HCT116 (cell line): ENCODE measurements at regions not wholly inside any gene's neighbourhood (a gene's known extent, or its start where the extent isn't known, plus 50 kb on each side); places are given as distances from the start of the nearest gene placed in this dataset.

Experiments used
- ATAC-seq: fragments of 200-7000 bp; cut with Tn5 transposase; 2 replicates; pipeline ENCODE4 v1.9.1; 2020; ENCODE audit warnings: mild to moderate bottlenecking, moderate library complexity
- BruUV-seq: library from RNA; stranded (reverse); fragments of 400-500 nt; replicated peaks from 2 replicates; lab custom pipeline; 2021; lab: Mats Ljungman, UMichigan
- CTCF ChIA-PET: fragments of 300-600 bp; sonication (Branson Sonifier 250); formaldehyde crosslinking; loops from one replicate; lab custom pipeline; 2021; ENCODE audit warnings: antibody characterized with exemption; lab: Charles Lee
- POLR2A ChIA-PET: fragments of 300-600, 350-600 bp; sonication (Branson Sonifier 250); formaldehyde crosslinking; loops from one replicate; lab custom pipeline; 2021; ENCODE audit warnings: antibody characterized with exemption; lab: Charles Lee
- RAD21 ChIA-PET, 2 experiments: fragments of 300-600 bp; sonication (Branson Sonifier 250); formaldehyde crosslinking; loops; one replicate each; lab custom pipeline; 2023; ENCODE audit warnings: low total read pairs in 2 of 2; ENCODE audit not compliant: uncharacterized antibody in 2 of 2, unreplicated experiment in 2 of 2, low non-redundant PET in 1 of 2; lab: Charles Lee
- DNase-seq: peaks from one replicate; pipeline ENCODE4 v3.0.0-alpha.2; 2010; ENCODE audit warnings: low read depth, low spot score
- H2AFZ ChIP-seq: fragments of 200-600 bp; shearing (Covaris generic), sonication (generic); 2 replicates; pipeline ENCODE4 v1.6.1; 2017; ENCODE audit warnings: low read depth, mixed run types, mixed read lengths, antibody characterized with exemption, low read length; ENCODE audit not compliant: poor library complexity, severe bottlenecking
- H3K27ac ChIP-seq: 2 replicates; pipeline ENCODE4 v1.5.1; 2012; ENCODE audit warnings: low read depth, low read length
- H3K27me3 ChIP-seq: fragments of 200-600 bp; sonication (generic); 2 replicates; pipeline ENCODE4 v1.6.1; 2016; ENCODE audit warnings: mixed run types, low read length, mixed read lengths; ENCODE audit not compliant: insufficient read depth
- H3K36me3 ChIP-seq, 2 experiments: fragments of 200-500 bp in 1 of 2; fragments of 200-600 bp in 1 of 2; sonication (Bioruptor generic) in 1 of 2; sonication (generic) in 1 of 2; 2 replicates each; pipeline versions ENCODE4 v1.5.1 to v1.6.1; 2014 to 2016; ENCODE audit warnings: low read length in 2 of 2, inconsistent platforms in 1 of 2, mixed read lengths in 1 of 2, mixed run types in 1 of 2; ENCODE audit not compliant: insufficient read depth in 2 of 2, control insufficient read depth in 1 of 2
- H3K4me1 ChIP-seq, 2 experiments: fragments of 200-600 bp in 1 of 2; sonication (generic) in 1 of 2; 2 replicates each; pipeline versions ENCODE4 v1.5.1 to v1.6.1; 2012 to 2017; ENCODE audit warnings: low read length in 2 of 2, inconsistent platforms in 1 of 2, mild to moderate bottlenecking in 1 of 2, mixed read lengths in 1 of 2, mixed run types in 1 of 2, moderate library complexity in 1 of 2; ENCODE audit not compliant: insufficient read depth in 2 of 2, control insufficient read depth in 1 of 2
- H3K4me2 ChIP-seq: fragments of 200-600 bp; sonication (generic); 2 replicates; pipeline ENCODE4 v1.6.1; 2017; ENCODE audit warnings: mixed run types, low read length, mixed read lengths
- H3K4me3 ChIP-seq, 2 experiments: fragments of 200-600 bp in 1 of 2; sonication (generic) in 1 of 2; replicated peaks in 1 of 2; 2 replicates each; pipeline ENCODE4 v1.5.1; 2011 to 2016; ENCODE audit warnings: low read length in 2 of 2, control low read depth in 1 of 2, low read depth in 1 of 2, mild to moderate bottlenecking in 1 of 2, mixed read lengths in 1 of 2, mixed run types in 1 of 2
- H3K79me2 ChIP-seq: fragments of 200-600 bp; sonication (generic); 2 replicates; pipeline ENCODE4 v1.6.1; 2017; ENCODE audit warnings: mild to moderate bottlenecking, mixed run types, low read length, moderate library complexity, mixed read lengths; ENCODE audit not compliant: insufficient read depth
- H3K9ac ChIP-seq: fragments of 200-600 bp; sonication (generic); 2 replicates; pipeline ENCODE4 v1.6.1; 2016; ENCODE audit warnings: low read length, mixed read lengths
- H3K9me2 ChIP-seq: fragments of 200-600 bp; sonication (generic), shearing (Covaris generic); 2 replicates; pipeline ENCODE4 v1.6.1; 2017; ENCODE audit warnings: mixed run types, mild to moderate bottlenecking, moderate library complexity; ENCODE audit not compliant: insufficient read depth
- H3K9me3 ChIP-seq, 2 experiments: fragments of 200-500 bp in 1 of 2; fragments of 200-600 bp in 1 of 2; sonication (Bioruptor generic) in 1 of 2; sonication (generic) in 1 of 2; 2 replicates each; pipeline ENCODE4 v1.6.1; 2014 to 2017; ENCODE audit warnings: low read length in 2 of 2, mixed read lengths in 2 of 2, inconsistent platforms in 1 of 2, low read depth in 1 of 2, mild to moderate bottlenecking in 1 of 2, mixed run types in 1 of 2, moderate library complexity in 1 of 2; ENCODE audit not compliant: control insufficient read depth in 1 of 2, insufficient read depth in 1 of 2
- H4K20me1 ChIP-seq: fragments of 200-600 bp; sonication (generic), shearing (Covaris generic); 2 replicates; pipeline ENCODE4 v1.6.1; 2017; ENCODE audit warnings: mixed run types, mild to moderate bottlenecking, moderate library complexity; ENCODE audit not compliant: insufficient read depth
- EGR1 ChIP-seq: IDR thresholded peaks from 2 replicates; pipeline ENCODE4 v1.6.1; 2012; ENCODE audit warnings: low read depth
- ELF1 ChIP-seq: IDR thresholded peaks from 2 replicates; pipeline ENCODE4 v1.6.1; 2012; ENCODE audit warnings: low read depth, borderline replicate concordance
- EZH2phosphoT487 ChIP-seq: fragments of 200-600 bp; IDR thresholded peaks from 2 replicates; pipeline ENCODE4 v1.6.1; 2018; ENCODE audit warnings: antibody characterized with exemption, borderline replicate concordance
- POLR2A ChIP-seq: IDR thresholded peaks from 2 replicates; pipeline ENCODE4 v1.7.0; 2011; ENCODE audit warnings: borderline replicate concordance; ENCODE audit not compliant: insufficient read depth, insufficient read length; ENCODE audit errors: extremely low read depth
- RAD21 ChIP-seq: IDR thresholded peaks from 2 replicates; pipeline ENCODE4 v1.6.1; 2012; ENCODE audit warnings: low read depth, mild to moderate bottlenecking
- SIN3A ChIP-seq: IDR thresholded peaks from 2 replicates; pipeline ENCODE4 v1.6.1; 2012; ENCODE audit warnings: low read depth
- SRF ChIP-seq: IDR thresholded peaks from 2 replicates; pipeline ENCODE4 v1.6.1; 2012; ENCODE audit warnings: low read depth
- ZNF274 ChIP-seq: fragments of 200-500 bp; sonication (Bioruptor generic); IDR thresholded peaks from 2 replicates; pipeline ENCODE4 v1.6.1; 2014; ENCODE audit warnings: mild to moderate bottlenecking, low read depth, low read length, inconsistent platforms
- intact Hi-C: fragments of 100-400 bp; cut with micrococcal nuclease; formaldehyde crosslinking; loops from 2 replicates; pipeline ENCODE4 v1.10.0; 2022
- TF ChIP-seq, protein P1 (sequence below): IDR thresholded peaks from 2 replicates; pipeline ENCODE4 v1.6.1; 2011; ENCODE audit warnings: mild to moderate bottlenecking, low read length, moderate library complexity; ENCODE audit not compliant: insufficient replicate concordance; ENCODE audit errors: extremely low read depth
- TF ChIP-seq, protein P2 (sequence below): IDR thresholded peaks from 2 replicates; pipeline ENCODE4 v1.6.1; 2012; ENCODE audit warnings: low read depth
- TF ChIP-seq, protein P3 (sequence below), 3 experiments: fragments of 200-600 bp in 1 of 3; sonication (generic) in 1 of 3; IDR thresholded peaks in 2 of 3; conservative IDR thresholded peaks in 1 of 3; 2 replicates each; pipeline ENCODE4 v1.5.1; 2012 to 2017; ENCODE audit warnings: low read depth in 2 of 3, low read length in 2 of 3, antibody characterized with exemption in 1 of 3, borderline replicate concordance in 1 of 3, control low read depth in 1 of 3, mild to moderate bottlenecking in 1 of 3, mixed read lengths in 1 of 3, mixed run types in 1 of 3, moderate library complexity in 1 of 3; ENCODE audit not compliant: insufficient read depth in 1 of 3

DNA sequence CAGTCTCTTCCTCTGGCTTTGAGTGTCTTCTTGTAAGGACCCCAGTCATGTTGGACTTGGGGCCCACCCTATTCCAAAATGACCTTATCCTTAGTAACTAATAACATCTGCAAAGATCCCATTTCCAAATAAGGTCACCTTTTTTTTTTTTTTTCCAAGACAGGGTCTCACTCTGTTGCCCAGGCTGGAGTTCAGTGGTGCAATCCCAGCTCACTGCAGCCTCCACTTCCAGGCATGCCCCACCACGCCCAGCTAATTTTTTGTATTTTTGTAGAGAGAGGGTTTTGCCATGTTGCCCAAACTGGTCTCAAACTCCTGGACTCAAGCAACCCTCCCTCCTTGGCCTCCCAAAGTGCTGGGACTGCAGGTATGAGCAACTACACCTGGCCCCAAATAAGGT is 118.8 kb upstream of the GSE1 start (continued):
- TF ChIP-seq, protein P1, sequence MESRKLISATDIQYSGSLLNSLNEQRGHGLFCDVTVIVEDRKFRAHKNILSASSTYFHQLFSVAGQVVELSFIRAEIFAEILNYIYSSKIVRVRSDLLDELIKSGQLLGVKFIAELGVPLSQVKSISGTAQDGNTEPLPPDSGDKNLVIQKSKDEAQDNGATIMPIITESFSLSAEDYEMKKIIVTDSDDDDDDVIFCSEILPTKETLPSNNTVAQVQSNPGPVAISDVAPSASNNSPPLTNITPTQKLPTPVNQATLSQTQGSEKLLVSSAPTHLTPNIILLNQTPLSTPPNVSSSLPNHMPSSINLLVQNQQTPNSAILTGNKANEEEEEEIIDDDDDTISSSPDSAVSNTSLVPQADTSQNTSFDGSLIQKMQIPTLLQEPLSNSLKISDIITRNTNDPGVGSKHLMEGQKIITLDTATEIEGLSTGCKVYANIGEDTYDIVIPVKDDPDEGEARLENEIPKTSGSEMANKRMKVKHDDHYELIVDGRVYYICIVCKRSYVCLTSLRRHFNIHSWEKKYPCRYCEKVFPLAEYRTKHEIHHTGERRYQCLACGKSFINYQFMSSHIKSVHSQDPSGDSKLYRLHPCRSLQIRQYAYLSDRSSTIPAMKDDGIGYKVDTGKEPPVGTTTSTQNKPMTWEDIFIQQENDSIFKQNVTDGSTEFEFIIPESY: no peak
- TF ChIP-seq SIN3A (no peak), EGR1 (no peak), RAD21 (no peak), EZH2phosphoT487 (no peak)

DNA sequence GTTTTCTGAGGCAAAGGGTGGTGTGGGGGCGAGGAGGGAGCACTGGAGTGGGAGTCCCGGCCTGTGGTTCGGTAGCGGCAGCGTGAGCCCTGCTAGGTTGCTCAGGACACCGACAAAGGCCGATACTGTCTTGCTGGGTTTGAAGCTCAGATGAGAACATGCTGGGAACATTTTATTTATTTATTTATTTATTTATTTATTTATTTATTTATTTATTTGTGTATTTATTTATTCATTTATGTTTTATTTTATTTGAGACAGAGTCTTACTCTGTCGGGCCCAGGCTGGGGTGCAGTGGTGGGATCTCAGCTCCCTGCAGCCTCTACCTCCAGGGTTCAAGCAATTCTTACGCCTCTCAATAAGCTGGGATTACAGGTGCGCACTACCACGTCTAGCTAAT is 117.9 kb upstream of the GSE1 start:
- no peaks in the 10 kb centered on the region for H3K27me3 ChIP-seq
- H3K36me3 ChIP-seq: no peaks in the 10 kb centered on the region
- H3K9me3 ChIP-seq: no peaks in the 10 kb centered on the region
- no peaks in the 10 kb centered on the region for H3K9me2 ChIP-seq
- BruUV-seq: no TSS peak
- H3K4me3 ChIP-seq: no peak overlapping the region
- H4K20me1 ChIP-seq: no peaks in the 10 kb centered on the region
- CTCF ChIA-PET: interaction anchor here (0.8 kb wide), 2 partner anchors 79 to 121 kb away, joined by 3 read pairs; no protein-coding TSS in a partner anchor
- ATAC-seq: no peak
- no peak overlapping the region for H3K27ac ChIP-seq
- TF ChIP-seq, protein P1: no peak
- no peak for TF ChIP-seq ELF1
- TF ChIP-seq, protein P2, sequence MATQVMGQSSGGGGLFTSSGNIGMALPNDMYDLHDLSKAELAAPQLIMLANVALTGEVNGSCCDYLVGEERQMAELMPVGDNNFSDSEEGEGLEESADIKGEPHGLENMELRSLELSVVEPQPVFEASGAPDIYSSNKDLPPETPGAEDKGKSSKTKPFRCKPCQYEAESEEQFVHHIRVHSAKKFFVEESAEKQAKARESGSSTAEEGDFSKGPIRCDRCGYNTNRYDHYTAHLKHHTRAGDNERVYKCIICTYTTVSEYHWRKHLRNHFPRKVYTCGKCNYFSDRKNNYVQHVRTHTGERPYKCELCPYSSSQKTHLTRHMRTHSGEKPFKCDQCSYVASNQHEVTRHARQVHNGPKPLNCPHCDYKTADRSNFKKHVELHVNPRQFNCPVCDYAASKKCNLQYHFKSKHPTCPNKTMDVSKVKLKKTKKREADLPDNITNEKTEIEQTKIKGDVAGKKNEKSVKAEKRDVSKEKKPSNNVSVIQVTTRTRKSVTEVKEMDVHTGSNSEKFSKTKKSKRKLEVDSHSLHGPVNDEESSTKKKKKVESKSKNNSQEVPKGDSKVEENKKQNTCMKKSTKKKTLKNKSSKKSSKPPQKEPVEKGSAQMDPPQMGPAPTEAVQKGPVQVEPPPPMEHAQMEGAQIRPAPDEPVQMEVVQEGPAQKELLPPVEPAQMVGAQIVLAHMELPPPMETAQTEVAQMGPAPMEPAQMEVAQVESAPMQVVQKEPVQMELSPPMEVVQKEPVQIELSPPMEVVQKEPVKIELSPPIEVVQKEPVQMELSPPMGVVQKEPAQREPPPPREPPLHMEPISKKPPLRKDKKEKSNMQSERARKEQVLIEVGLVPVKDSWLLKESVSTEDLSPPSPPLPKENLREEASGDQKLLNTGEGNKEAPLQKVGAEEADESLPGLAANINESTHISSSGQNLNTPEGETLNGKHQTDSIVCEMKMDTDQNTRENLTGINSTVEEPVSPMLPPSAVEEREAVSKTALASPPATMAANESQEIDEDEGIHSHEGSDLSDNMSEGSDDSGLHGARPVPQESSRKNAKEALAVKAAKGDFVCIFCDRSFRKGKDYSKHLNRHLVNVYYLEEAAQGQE: no peak
- TF ChIP-seq, protein P3, sequence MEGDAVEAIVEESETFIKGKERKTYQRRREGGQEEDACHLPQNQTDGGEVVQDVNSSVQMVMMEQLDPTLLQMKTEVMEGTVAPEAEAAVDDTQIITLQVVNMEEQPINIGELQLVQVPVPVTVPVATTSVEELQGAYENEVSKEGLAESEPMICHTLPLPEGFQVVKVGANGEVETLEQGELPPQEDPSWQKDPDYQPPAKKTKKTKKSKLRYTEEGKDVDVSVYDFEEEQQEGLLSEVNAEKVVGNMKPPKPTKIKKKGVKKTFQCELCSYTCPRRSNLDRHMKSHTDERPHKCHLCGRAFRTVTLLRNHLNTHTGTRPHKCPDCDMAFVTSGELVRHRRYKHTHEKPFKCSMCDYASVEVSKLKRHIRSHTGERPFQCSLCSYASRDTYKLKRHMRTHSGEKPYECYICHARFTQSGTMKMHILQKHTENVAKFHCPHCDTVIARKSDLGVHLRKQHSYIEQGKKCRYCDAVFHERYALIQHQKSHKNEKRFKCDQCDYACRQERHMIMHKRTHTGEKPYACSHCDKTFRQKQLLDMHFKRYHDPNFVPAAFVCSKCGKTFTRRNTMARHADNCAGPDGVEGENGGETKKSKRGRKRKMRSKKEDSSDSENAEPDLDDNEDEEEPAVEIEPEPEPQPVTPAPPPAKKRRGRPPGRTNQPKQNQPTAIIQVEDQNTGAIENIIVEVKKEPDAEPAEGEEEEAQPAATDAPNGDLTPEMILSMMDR (IDR thresholded peaks at IDR 0.05 in 2 of 3, conservative IDR thresholded peaks at IDR 0.05 in 1 of 3; ENCODE audit: borderline replicate concordance in 1 of 3, insufficient read depth in 1 of 3, low read depth in 2 of 3, low read length in 2 of 3): no peak
- no peak for TF ChIP-seq ZNF274
- no peak for TF ChIP-seq EZH2phosphoT487
- TF ChIP-seq SRF: no peak
- no peak for TF ChIP-seq POLR2A
- TF ChIP-seq EGR1: no peak
- intact Hi-C loops: loop anchor here (10.0 kb wide), 2 partner anchors 60 to 120 kb away; partner anchors contain the start of gene GSE1
- no peaks in the 10 kb centered on the region for H3K79me2 ChIP-seq
- no peak for DNase-seq
- RAD21 ChIA-PET: no interaction called here
- H3K4me1 ChIP-seq: peaks cover 22 to 25% of the 10 kb centered on the region in 2 experiments
- no peak overlapping the region for H3K4me2 ChIP-seq
- POLR2A ChIA-PET: no interaction called here
- H3K9ac ChIP-seq: no peak overlapping the region
- no peak overlapping the region for H2AFZ ChIP-seq
